Kidney epithelial cell (primary cell): ENCODE measurements at regions not wholly inside any gene's neighbourhood (a gene's known extent, or its start where the extent isn't known, plus 50 kb on each side); places are given as distances from the start of the nearest gene placed in this dataset.

Experiments
- DNase-seq: peaks from one replicate; pipeline ENCODE4 v3.0.0-alpha.2; 2010; ENCODE audit warnings: low read depth
- H3K27me3 ChIP-seq: 2 replicates; pipeline ENCODE4 v1.6.0; 2011; ENCODE audit warnings: low read length; ENCODE audit not compliant: control insufficient read depth, insufficient read depth
- H3K36me3 ChIP-seq: 2 replicates; pipeline ENCODE4 v1.5.1; 2011; ENCODE audit warnings: low read length; ENCODE audit not compliant: control insufficient read depth, insufficient read depth
- H3K4me3 ChIP-seq: 2 replicates; pipeline ENCODE4 v1.5.1; 2011; ENCODE audit warnings: low read depth, mild to moderate bottlenecking, control low read depth, low read length
- TF ChIP-seq, protein P1 (sequence below): IDR thresholded peaks from 2 replicates; pipeline ENCODE4 v1.5.1; 2011; ENCODE audit warnings: mild to moderate bottlenecking, moderate library complexity, low read length, control low read depth, inconsistent platforms; ENCODE audit not compliant: insufficient read depth, poor library complexity, severe bottlenecking

DNA sequence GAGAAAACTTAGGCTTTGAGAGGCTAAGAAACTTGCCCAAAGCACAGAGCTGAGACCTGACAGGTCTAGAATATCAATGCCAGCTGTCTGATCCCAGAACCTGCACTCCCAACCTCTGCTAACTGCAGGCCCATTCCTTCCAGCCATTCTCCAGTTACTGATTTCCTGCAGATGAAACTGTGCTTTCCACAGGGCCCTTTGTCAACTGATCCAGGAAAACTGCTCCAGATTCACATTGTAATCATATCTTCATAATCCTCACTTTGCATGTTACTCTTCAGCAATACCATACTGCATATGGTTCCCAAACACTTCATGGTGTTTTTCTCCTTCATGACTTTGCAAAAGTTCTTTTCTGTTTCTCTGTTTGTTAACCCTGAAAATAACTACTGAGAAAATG, 100.6 kb downstream of the RAP2A start:
- Histone ChIP-seq H3K36me3 (no peaks in the 10 kb centered on the region), H3K4me3 (no peak overlapping the region), H3K27me3 (no peaks in the 10 kb centered on the region)
- TF ChIP-seq, protein P1, sequence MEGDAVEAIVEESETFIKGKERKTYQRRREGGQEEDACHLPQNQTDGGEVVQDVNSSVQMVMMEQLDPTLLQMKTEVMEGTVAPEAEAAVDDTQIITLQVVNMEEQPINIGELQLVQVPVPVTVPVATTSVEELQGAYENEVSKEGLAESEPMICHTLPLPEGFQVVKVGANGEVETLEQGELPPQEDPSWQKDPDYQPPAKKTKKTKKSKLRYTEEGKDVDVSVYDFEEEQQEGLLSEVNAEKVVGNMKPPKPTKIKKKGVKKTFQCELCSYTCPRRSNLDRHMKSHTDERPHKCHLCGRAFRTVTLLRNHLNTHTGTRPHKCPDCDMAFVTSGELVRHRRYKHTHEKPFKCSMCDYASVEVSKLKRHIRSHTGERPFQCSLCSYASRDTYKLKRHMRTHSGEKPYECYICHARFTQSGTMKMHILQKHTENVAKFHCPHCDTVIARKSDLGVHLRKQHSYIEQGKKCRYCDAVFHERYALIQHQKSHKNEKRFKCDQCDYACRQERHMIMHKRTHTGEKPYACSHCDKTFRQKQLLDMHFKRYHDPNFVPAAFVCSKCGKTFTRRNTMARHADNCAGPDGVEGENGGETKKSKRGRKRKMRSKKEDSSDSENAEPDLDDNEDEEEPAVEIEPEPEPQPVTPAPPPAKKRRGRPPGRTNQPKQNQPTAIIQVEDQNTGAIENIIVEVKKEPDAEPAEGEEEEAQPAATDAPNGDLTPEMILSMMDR: no peak
- no peak for DNase-seq

DNA sequence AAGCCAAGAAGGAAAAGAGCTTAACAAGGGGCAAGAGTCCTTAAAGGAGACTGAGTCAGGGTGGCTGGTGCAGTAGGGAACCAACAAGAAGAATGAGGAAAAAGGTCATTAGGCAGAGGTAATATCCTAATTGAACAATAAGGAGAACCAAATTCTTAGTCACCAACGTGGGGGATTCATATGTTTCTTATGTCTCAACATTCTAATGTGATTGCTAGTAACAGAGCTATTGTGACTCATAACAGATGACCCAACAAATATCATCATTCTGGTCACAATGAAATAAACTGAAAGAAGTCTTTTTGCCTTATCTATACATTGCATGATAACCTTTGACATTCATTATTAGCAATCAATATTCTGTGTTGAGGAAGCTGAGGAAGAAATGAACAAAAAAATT, 101.6 kb downstream of the RAP2A start:
- no peak for DNase-seq
- H3K36me3 ChIP-seq: no peaks in the 10 kb centered on the region
- H3K27me3 ChIP-seq: no peaks in the 10 kb centered on the region
- TF ChIP-seq, protein P1: no peak
- no peak overlapping the region for H3K4me3 ChIP-seq

DNA sequence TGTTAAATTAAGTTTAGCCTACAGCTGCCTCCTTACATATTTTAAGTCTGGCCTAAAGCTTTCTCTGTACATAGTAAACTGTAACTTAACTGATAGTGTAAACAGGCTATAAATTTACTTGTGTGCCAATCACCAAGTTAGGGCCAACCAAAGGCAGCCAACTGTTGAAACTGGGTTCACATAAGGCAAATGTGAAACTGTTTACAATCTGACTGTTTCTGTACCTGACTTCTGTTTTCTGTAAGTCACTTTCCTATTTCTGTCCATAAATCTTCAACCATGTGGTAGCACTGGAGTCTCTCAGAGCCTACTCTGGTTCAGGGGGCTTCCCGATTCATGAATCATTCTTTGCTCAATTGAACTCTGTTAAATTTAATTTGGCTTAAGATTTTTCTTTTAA, 103.1 kb downstream of the RAP2A start:
- H3K4me3 ChIP-seq: no peak overlapping the region
- no peak for DNase-seq
- TF ChIP-seq, protein P1: no peak
- no peaks in the 10 kb centered on the region for H3K36me3 ChIP-seq
- H3K27me3 ChIP-seq: no peaks in the 10 kb centered on the region

DNA sequence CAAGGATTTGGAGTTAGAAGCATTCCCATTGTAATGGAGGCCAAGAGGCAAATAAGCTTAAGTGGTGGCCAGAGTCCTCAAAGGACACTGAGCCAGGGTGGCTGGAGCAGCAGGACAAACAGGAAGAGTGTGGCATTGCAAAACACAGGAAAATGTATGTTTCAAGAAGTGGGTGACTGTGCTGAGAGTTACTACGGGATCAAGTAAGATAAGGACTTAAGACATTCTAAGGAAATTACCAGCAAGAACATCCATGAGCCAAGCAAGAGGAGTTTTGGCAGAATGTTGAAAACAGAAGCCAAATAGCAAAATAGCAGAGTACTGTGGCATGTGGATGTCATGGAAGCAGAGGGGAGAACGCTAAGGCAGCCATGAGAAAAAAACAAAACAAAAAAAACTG, 104.2 kb downstream of the RAP2A start:
- H3K27me3 ChIP-seq: no peaks in the 10 kb centered on the region
- TF ChIP-seq, protein P1: no peak
- DNase-seq: no peak
- H3K4me3 ChIP-seq: no peak overlapping the region
- H3K36me3 ChIP-seq: no peaks in the 10 kb centered on the region

DNA sequence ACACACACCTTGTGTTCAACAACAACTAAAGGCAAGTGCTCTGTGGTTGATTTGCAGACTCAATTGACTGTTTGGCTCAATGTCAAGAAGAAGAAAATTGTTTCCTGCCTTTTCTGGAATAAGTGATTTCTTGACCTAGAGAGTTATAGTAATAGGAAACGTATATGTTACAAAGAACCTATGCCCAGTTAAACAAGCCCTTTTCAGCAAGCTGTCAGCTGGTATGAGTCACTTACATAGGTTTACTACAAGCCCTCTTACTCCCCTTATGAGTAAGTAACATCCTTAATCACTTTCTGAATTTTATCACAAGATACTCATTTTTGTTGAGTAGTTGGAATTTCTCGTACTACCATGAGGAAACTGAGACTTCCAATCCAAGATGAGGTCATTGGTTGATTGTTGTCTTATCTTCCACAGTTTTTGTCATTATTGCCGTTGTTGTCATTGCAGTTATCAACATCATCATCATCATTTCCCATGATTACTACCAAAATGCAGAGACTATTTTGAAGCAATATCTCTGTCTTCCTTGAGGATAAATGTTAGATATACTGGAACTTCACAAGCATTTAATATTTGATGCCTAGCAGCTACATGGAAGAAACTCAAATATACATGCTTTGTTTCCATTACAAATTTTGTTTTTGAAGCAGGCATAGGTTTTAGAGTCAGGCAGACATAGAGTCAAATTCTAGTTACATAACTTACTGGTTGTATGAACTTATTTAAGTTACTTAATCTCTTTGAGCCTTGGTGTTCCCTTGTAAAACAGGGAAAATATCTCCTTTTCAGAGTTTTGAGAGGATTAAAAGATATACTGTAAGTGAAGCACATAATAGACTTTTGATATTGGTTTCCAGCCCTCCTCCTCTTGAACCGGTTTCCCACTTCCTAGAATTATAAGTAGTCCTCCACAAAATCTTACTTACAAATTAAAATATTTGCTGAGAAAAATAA, 106.0 kb downstream of the RAP2A start:
- DNase-seq: no peak
- TF ChIP-seq, protein P1: no peak
- Histone ChIP-seq H3K36me3 (no peaks in the 10 kb centered on the region), H3K4me3 (no peak overlapping the region), H3K27me3 (no peaks in the 10 kb centered on the region)
